ENCODE measurements at regions not wholly inside any gene's neighbourhood (a gene's known extent, or its start where the extent isn't known, plus 50 kb on each side); places are given as distances from the start of the nearest gene placed in this dataset.

- Histone ChIP-seq H3K36me3 (no peaks in the 10 kb centered on the region), H3K9me3 (no peaks in the 10 kb centered on the region), H3K4me3 (no peak overlapping the region), H3K27ac (no peak overlapping the region), H3K4me1 (no peaks in the 10 kb centered on the region), H3K27me3 (no peaks in the 10 kb centered on the region)
- no peak for DNase-seq (ENCODE audit: low spot score in 2 of 2)
- TF ChIP-seq POLR2A (IDR thresholded peaks at IDR 0.05) (no peak), CTCF (IDR thresholded peaks at IDR 0.05) (no peak), EP300 (IDR thresholded peaks at IDR 0.05) (no peak)
- WGBS, 2 donors, result 57 to 74% methylated on average over 2 of the region's 2 CpGs
Observed at GRCh38 chr7:7044806-7045205, 137.5 kb upstream of the C1GALT1 start.

GRCh38 chr7:7048213-7048612, 134.1 kb upstream of the C1GALT1 start:
- no peak overlapping the region for H3K4me3 ChIP-seq
- H3K9me3 ChIP-seq, result no peaks in the 10 kb centered on the region
- no peaks in the 10 kb centered on the region for H3K36me3 ChIP-seq
- 90 to 93% methylated on average over 4 of the region's 4 CpGs for WGBS, 2 donors
- no peaks in the 10 kb centered on the region for H3K4me1 ChIP-seq
- H3K27ac ChIP-seq, result no peak overlapping the region
- no peak for DNase-seq (ENCODE audit: low spot score in 2 of 2)
- TF ChIP-seq EP300 (IDR thresholded peaks at IDR 0.05) (no peak), CTCF (IDR thresholded peaks at IDR 0.05) (no peak), POLR2A (IDR thresholded peaks at IDR 0.05) (no peak)
- H3K27me3 ChIP-seq, result no peaks in the 10 kb centered on the region

GRCh38 chr7:7051206-7051877, 131.0 kb upstream of the C1GALT1 start:
- Histone ChIP-seq H3K36me3 (no peaks in the 10 kb centered on the region), H3K4me3 (no peak overlapping the region), H3K9me3 (no peaks in the 10 kb centered on the region), H3K27ac (peak overlapping the region in 1 of 4 donors; percentile 35), H3K27me3 (no peaks in the 10 kb centered on the region), H3K4me1 (no peaks in the 10 kb centered on the region)
- TF ChIP-seq POLR2A (IDR thresholded peaks at IDR 0.05) (no peak), CTCF (IDR thresholded peaks at IDR 0.05) (no peak), EP300 (IDR thresholded peaks at IDR 0.05) (no peak)
- peak in 1 of 2 donors; percentile 13 for DNase-seq (ENCODE audit: low spot score in 2 of 2)
- 50 to 58% methylated on average over 4 of the region's 4 CpGs for WGBS, 2 donors

GRCh38 chr7:7054252-7054830, 128.0 kb upstream of the C1GALT1 start:
- no peak for DNase-seq (ENCODE audit: low spot score in 2 of 2)
- no peak overlapping the region for H3K27ac ChIP-seq
- H3K36me3 ChIP-seq, result no peaks in the 10 kb centered on the region
- 76 to 87% methylated on average over 8 of the region's 8 CpGs for WGBS, 2 donors
- H3K4me1 ChIP-seq, result no peaks in the 10 kb centered on the region
- H3K27me3 ChIP-seq, result no peaks in the 10 kb centered on the region
- H3K9me3 ChIP-seq, result no peaks in the 10 kb centered on the region
- TF ChIP-seq POLR2A (IDR thresholded peaks at IDR 0.05) (no peak), CTCF (IDR thresholded peaks at IDR 0.05) (no peak), EP300 (IDR thresholded peaks at IDR 0.05) (no peak)
- no peak overlapping the region for H3K4me3 ChIP-seq

GRCh38 chr7:7060828-7061599, 121.3 kb upstream of the C1GALT1 start:
- WGBS, 2 donors, result 94 to 95% methylated on average over 10 of the region's 10 CpGs
- H3K4me3 ChIP-seq, result no peak overlapping the region
- no peaks in the 10 kb centered on the region for H3K27me3 ChIP-seq

More at GRCh38 chr7:7060828-7061599, 121.3 kb upstream of the C1GALT1 start:
- Histone ChIP-seq H3K9me3 (peaks cover 0 to 2% (median 0%) of the 10 kb centered on the region in 4 donors), H3K36me3 (no peaks in the 10 kb centered on the region), H3K4me1 (no peaks in the 10 kb centered on the region), H3K27ac (no peak overlapping the region)
- no peak for DNase-seq (ENCODE audit: low spot score in 2 of 2)
- TF ChIP-seq EP300 (IDR thresholded peaks at IDR 0.05), result no peak
- no peak for TF ChIP-seq CTCF (IDR thresholded peaks at IDR 0.05)
- no peak for TF ChIP-seq POLR2A (IDR thresholded peaks at IDR 0.05)

Measured in tibial nerve (tissue), 4 donors.